SJCRH30 (cell line): ENCODE measurements at regions not wholly inside any gene's neighbourhood (a gene's known extent, or its start where the extent isn't known, plus 50 kb on each side); places are given as distances from the start of the nearest gene placed in this dataset.

Experiments used
- DNase-seq, 2 experiments: peaks; one replicate each; pipeline ENCODE4 v3.0.0-alpha.2; 2015 to 2020
- H3K27ac ChIP-seq: fragments of 250-450 bp; sonication (Bioruptor Pico); 2 replicates; pipeline ENCODE4 v1.5.1; 2020; ENCODE audit warnings: mild to moderate bottlenecking, moderate library complexity
- H3K27me3 ChIP-seq: fragments of 250-450 bp; sonication (Bioruptor Pico); 2 replicates; pipeline ENCODE4 v1.5.1; 2020; ENCODE audit warnings: mild to moderate bottlenecking, moderate library complexity
- H3K36me3 ChIP-seq: fragments of 250-450 bp; sonication (Bioruptor Pico); 2 replicates; pipeline ENCODE4 v1.5.1; 2020; ENCODE audit warnings: mild to moderate bottlenecking, moderate library complexity
- H3K4me1 ChIP-seq: fragments of 250-450 bp; sonication (Bioruptor Pico); 2 replicates; pipeline ENCODE4 v1.5.1; 2020; ENCODE audit warnings: mild to moderate bottlenecking, moderate library complexity
- H3K4me3 ChIP-seq: fragments of 250-450 bp; sonication (Bioruptor Pico); 2 replicates; pipeline ENCODE4 v1.5.1; 2020; ENCODE audit warnings: mild to moderate bottlenecking, moderate library complexity
- H3K9me3 ChIP-seq: fragments of 250-450 bp; sonication (Bioruptor Pico); replicated peaks from 2 replicates; pipeline ENCODE4 v1.5.1; 2020; ENCODE audit warnings: mild to moderate bottlenecking, moderate library complexity

DNA sequence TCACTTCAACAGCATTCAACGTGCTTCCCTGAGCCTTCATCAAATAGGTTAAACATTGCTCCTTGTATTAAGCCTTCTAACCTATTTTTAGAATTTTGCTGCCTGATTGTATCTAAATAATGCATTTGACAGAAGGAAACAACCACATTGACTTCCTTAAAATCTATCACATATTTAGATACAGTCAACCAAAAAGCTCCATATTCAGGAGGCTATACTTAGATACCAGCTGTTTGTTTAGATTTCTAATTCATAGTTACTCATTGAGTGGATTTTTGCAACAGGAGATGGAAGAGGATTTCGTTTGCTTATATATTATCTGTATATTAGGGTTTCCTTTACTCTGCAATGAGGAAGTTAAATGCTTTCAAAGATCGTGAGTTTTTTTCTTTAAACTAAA is 241.1 kb upstream of the PPP1R2C start:
- DNase-seq: no peak
- Histone ChIP-seq H3K9me3 (no peaks in the 10 kb centered on the region), H3K36me3 (no peaks in the 10 kb centered on the region), H3K27me3 (no peaks in the 10 kb centered on the region), H3K4me3 (no peak overlapping the region), H3K27ac (no peak overlapping the region), H3K4me1 (no peaks in the 10 kb centered on the region)

DNA sequence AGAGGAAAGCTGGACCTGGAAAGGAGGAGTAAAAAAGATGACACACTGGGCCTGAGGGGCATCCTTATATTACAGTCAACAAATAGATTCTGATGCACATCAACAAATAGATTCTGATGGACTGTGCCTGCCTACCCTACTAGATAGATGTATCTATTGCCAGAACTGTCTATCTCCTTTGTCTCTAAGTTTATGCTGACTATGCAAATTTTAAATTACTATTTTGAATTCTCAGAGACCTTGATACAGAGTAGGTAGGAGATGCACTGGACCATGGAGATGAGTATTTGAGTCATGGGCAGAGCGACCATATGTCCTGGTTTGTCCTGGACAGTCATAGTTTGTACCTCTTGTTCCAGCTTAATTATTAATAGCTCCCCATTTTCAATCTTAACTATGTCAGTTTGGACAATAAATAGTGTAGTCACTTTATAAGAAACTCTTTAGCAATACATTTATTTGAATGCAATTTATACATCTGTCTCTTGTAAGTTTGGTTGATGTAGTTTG is 247.9 kb upstream of the PPP1R2C start:
- DNase-seq: no peak
- H3K4me1 ChIP-seq: no peaks in the 10 kb centered on the region
- no peak overlapping the region for H3K27ac ChIP-seq
- H3K4me3 ChIP-seq: no peak overlapping the region
- no peaks in the 10 kb centered on the region for H3K9me3 ChIP-seq
- no peaks in the 10 kb centered on the region for H3K36me3 ChIP-seq
- H3K27me3 ChIP-seq: no peaks in the 10 kb centered on the region

DNA sequence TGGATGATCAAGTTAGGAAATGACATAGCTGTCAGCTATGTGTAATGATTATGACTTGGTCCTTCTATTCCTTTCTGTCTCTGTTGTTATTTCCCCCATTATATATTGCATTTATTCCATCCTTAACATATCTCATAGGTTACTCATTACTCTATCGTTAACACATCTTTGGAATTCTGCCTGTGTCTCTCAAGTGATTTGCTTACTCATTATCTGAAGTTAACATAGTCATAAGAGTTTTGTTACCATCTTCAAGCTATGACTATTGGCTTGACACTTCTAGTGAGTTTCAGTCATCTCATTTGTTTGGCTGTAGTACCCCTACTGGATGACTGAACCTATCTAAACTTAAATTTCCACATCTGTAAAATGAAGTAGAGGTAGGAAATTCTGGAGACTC is 286.1 kb upstream of the PPP1R2C start:
- H3K9me3 ChIP-seq: no peaks in the 10 kb centered on the region
- H3K4me1 ChIP-seq: peaks cover 4% of the 10 kb centered on the region; the same call in 1 of the 2 replicates
- H3K36me3 ChIP-seq: no peaks in the 10 kb centered on the region
- H3K27me3 ChIP-seq: no peaks in the 10 kb centered on the region
- no peak overlapping the region for H3K4me3 ChIP-seq
- H3K27ac ChIP-seq: no peak overlapping the region
- no peak for DNase-seq

DNA sequence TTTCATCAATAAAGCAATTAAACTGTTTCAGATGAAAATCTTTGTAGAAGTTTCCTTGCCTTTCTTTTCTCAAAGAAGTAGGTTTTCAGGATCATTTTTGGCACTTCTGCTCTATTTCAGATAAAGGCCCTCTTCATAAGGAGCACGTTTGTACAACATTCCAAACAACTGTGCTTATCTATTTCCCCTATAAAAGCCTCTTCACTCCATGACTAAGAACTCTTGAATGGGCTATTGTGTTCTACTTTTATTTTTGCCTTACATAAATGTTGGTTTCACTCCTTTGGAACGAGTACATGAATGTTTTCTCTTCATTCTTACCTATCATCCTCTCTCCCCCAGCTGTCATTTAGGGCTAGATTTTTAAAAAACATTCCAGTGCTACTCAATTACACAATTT is 288.0 kb upstream of the PPP1R2C start:
- no peak overlapping the region for H3K4me3 ChIP-seq
- H3K4me1 ChIP-seq: peaks cover 4% of the 10 kb centered on the region; the same call in 1 of the 2 replicates
- DNase-seq: peak in 1 of 2 experiments; percentile 30
- H3K36me3 ChIP-seq: no peaks in the 10 kb centered on the region
- peak overlapping the region; percentile 29 for H3K27ac ChIP-seq
- H3K27me3 ChIP-seq: no peaks in the 10 kb centered on the region
- H3K9me3 ChIP-seq: no peaks in the 10 kb centered on the region

DNA sequence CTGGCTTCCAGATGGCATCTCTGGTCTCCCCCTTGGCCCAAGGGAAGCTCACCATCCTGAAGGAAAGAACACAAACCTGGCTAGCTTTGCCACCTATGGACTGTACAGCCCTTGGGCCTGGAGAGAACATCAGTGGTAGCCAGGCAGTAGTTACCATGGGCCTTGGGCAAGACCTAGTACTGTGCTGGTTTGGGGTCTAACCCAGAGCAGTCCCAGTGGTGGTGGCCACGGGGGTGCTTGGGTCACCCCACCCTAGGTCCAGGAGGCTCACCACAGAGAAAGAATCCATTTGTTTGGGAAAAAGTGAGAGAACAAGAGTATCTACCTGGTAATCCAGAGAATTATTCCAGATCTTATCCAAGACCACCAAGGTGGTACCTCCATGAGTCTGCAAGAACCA is 290.7 kb upstream of the PPP1R2C start:
- Histone ChIP-seq H3K36me3 (no peaks in the 10 kb centered on the region), H3K27ac (no peak overlapping the region), H3K4me3 (no peak overlapping the region), H3K4me1 (peaks cover 4% of the 10 kb centered on the region; the same call in 1 of the 2 replicates), H3K27me3 (no peaks in the 10 kb centered on the region), H3K9me3 (no peaks in the 10 kb centered on the region)
- no peak for DNase-seq

DNA sequence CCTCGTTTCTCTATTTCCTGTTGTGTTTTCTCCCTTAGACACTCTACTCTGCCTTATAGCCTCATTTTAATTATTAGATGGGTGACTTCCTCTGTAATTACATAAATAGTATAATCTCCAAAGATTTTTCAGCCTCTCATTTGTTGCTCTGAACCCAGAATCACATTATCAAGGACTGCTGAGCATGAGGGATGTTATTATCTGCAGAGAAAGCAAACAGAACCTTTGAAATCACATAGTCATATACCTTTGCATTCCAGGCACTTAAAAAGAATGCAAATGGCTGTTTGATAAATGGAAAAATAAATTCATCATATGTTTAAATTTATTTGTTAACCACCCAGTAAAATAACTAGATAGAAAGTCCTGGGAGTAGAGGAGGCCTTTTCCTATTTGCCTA is 305.1 kb upstream of the PPP1R2C start:
- Histone ChIP-seq H3K27ac (no peak overlapping the region), H3K4me3 (no peak overlapping the region), H3K36me3 (no peaks in the 10 kb centered on the region), H3K9me3 (no peaks in the 10 kb centered on the region), H3K27me3 (no peaks in the 10 kb centered on the region), H3K4me1 (no peaks in the 10 kb centered on the region)
- no peak for DNase-seq

DNA sequence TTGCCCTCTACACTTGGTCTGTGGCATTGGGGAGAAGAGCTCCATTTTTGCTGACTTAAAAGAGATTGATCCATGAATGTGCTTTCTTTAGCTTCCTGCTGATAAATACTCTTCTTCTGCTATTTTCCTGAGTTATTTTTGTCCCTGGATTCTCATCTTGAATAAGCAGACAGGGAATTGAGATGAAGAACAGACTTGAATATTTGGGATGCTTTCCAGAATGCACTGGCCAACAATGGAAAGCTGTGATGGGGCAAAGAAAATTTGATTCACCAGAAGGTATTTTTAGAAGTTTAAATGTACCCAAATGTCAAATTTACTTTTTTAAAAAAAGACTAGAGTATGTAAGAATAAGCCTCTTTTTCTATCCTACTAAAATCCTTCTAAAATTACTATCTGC is 309.9 kb upstream of the PPP1R2C start:
- H3K9me3 ChIP-seq: no peaks in the 10 kb centered on the region
- H3K36me3 ChIP-seq: no peaks in the 10 kb centered on the region
- no peaks in the 10 kb centered on the region for H3K4me1 ChIP-seq
- no peak for DNase-seq
- H3K27me3 ChIP-seq: no peaks in the 10 kb centered on the region
- no peak overlapping the region for H3K4me3 ChIP-seq
- H3K27ac ChIP-seq: no peak overlapping the region

DNA sequence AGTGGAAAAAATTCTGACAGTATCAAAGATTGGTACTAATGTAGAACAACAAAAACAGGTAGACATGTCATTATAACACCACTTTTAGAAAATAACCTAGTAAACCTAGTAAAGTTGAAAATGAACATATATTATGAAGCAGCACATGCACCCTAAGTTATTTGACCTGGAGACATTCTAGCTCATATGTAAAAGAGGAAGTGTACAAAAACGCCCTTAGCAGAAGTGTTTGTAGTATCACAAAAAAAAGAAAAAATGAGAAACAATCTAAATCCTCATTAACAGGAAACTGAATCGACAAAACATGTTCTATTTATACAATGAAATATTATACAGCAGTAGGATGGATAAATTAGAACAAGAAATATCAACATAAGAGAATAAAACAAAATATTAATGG is 318.9 kb upstream of the PPP1R2C start:
- H3K4me3 ChIP-seq: no peak overlapping the region
- H3K4me1 ChIP-seq: no peaks in the 10 kb centered on the region
- no peak for DNase-seq
- H3K27ac ChIP-seq: no peak overlapping the region
- no peaks in the 10 kb centered on the region for H3K36me3 ChIP-seq
- no peaks in the 10 kb centered on the region for H3K9me3 ChIP-seq
- no peaks in the 10 kb centered on the region for H3K27me3 ChIP-seq

DNA sequence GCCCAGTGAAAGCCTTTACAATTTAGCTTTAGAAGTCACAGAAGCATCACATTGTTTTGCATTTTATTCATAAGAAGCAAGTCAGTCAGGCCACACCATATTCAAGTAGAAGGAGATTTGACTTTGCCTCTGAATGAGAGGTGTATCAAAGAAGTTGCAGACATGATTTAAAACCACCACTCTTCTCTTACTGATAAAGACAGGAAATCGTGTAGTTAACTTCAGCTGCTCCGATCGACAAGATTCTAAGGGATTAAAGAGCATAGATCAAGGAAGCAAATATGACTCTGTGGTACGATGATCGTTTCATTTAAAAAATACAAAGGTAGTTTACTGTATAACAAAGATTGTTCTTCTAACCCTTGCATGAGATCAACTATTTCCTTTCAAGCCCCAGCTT is 328.0 kb upstream of the PPP1R2C start:
- DNase-seq: no peak
- H3K27me3 ChIP-seq: no peaks in the 10 kb centered on the region
- H3K4me1 ChIP-seq: no peaks in the 10 kb centered on the region
- H3K36me3 ChIP-seq: no peaks in the 10 kb centered on the region
- no peak overlapping the region for H3K4me3 ChIP-seq
- no peaks in the 10 kb centered on the region for H3K9me3 ChIP-seq
- no peak overlapping the region for H3K27ac ChIP-seq

DNA sequence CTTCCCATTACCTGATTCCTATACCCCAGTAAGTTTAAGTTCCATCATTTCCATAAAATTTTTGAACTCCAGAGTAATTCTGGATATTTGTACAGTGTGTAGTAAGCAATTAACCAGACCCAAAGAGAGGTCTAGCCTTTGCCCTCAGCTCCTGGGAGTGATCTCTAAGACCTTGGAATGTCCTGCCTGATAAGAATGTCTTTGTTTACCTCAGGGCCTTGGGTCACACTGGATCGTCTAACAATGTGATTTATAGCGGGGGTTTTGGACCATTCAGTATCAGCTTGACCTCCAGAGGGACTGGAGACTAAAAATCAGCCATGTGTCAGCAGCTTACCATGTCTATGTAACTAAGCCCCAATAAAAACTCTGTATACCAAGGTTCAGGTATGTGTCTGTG is 330.9 kb upstream of the PPP1R2C start:
- no peaks in the 10 kb centered on the region for H3K9me3 ChIP-seq
- DNase-seq: no peak
- H3K4me1 ChIP-seq: no peaks in the 10 kb centered on the region
- no peaks in the 10 kb centered on the region for H3K27me3 ChIP-seq
- no peak overlapping the region for H3K27ac ChIP-seq
- no peaks in the 10 kb centered on the region for H3K36me3 ChIP-seq
- H3K4me3 ChIP-seq: no peak overlapping the region

DNA sequence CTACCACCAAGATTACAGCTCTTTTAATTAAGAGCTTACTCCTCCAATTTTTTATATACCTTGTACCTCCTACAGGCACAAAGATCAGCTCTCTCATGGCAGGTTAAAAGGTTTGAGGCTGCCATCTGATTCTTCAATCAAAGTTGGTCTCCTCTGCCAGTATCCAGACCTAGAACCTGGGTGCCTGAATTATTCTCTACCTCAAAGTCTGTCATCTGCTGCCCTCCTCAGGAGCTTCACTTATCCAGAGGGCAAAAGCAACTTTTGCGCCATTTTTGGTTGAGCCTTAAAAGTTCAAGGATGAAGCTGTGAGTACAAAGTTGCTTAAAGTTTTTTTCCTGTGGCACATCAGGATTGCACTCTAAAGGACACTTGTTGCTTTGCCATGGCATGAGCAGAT is 343.7 kb upstream of the PPP1R2C start:
- Histone ChIP-seq H3K27me3 (no peaks in the 10 kb centered on the region), H3K4me1 (no peaks in the 10 kb centered on the region), H3K9me3 (no peaks in the 10 kb centered on the region), H3K36me3 (no peaks in the 10 kb centered on the region), H3K27ac (no peak overlapping the region), H3K4me3 (no peak overlapping the region)
- no peak for DNase-seq

DNA sequence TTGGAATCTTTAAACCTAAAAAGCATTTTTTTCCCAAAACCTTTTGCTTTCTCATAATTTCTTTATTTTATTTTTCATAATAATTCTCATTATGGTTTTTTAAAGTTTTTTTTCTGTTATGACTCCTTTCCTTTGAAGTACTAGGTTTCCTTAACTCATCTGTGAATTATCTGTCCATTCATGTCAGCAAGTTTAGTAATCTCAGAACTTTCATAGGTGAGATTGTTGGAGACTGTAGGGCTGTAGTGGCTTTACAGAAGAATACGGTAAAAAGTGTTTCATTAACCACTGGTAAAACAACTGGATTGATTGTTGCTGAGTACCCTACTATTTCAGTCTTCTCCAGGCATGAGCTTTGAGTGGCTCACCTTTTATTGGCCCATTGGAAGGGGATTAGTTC is 361.7 kb upstream of the PPP1R2C start:
- no peaks in the 10 kb centered on the region for H3K9me3 ChIP-seq
- no peaks in the 10 kb centered on the region for H3K27me3 ChIP-seq
- H3K36me3 ChIP-seq: no peaks in the 10 kb centered on the region
- H3K27ac ChIP-seq: no peak overlapping the region
- no peaks in the 10 kb centered on the region for H3K4me1 ChIP-seq
- H3K4me3 ChIP-seq: no peak overlapping the region
- no peak for DNase-seq

DNA sequence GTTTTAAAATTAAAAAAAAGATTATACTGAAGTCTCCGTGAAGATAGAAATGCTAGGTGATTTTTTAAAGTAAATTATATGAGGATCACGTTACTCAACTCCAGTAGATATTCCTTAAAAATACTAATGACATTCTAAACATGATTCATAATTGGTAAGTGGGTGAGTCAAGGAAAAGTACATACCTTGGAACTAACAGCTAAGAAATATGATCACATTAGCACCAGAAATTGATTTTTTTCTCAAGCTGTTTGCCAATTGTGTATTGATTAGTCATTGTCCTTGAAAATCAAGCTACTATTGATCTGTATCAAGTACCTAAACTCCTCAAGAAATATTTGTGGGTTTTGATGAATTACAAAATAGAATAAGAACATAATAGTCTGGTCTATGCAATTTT is 362.6 kb upstream of the PPP1R2C start:
- Histone ChIP-seq H3K9me3 (no peaks in the 10 kb centered on the region), H3K36me3 (no peaks in the 10 kb centered on the region)

DNA sequence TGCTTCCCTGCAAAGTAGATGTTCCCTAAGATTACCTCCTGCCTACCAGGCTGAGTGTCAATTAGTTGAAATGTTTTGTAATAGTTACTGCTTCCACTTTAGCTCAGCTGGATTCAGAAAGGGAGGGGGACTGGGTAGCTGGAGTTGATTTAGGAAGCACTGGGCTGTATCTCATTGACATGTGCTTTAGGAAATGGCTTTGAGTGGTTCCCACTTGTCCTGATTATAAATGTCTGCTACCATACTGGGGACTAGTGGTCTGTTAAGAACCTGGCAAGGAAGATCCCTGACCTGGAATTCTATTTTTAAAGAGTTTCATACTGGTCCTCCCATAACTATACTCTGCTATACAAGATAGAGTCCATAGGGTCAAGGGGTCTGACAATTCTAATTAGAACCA is 363.9 kb upstream of the PPP1R2C start:
- Histone ChIP-seq H3K27me3 (no peaks in the 10 kb centered on the region), H3K36me3 (no peaks in the 10 kb centered on the region), H3K9me3 (no peaks in the 10 kb centered on the region), H3K27ac (no peak overlapping the region), H3K4me1 (no peaks in the 10 kb centered on the region), H3K4me3 (no peak overlapping the region)
- no peak for DNase-seq

More for the DNA sequence above, 362.6 kb upstream of the PPP1R2C start:
- Histone ChIP-seq H3K27me3 (no peaks in the 10 kb centered on the region), H3K4me1 (no peaks in the 10 kb centered on the region), H3K4me3 (no peak overlapping the region), H3K27ac (no peak overlapping the region)
- no peak for DNase-seq

DNA sequence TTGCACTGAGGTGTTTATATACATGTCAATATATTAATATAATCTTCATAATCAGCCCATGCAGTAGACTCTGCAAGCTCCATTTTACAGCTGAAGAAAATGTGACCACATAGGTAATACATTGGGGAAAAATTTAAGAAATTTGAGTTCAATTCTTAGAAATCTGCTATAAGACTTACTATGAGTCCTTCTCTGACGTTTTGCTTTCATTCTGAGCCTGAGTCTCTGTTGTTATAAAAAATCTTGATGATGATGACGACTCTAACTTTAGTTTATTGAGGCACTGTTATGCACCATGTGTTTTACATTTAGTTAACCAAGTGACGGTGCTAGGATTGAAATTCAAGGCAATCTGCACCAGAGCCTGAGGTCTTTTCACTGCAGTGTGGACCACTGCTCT is 370.3 kb upstream of the PPP1R2C start:
- no peaks in the 10 kb centered on the region for H3K9me3 ChIP-seq
- H3K36me3 ChIP-seq: no peaks in the 10 kb centered on the region
- H3K27me3 ChIP-seq: no peaks in the 10 kb centered on the region
- no peak for DNase-seq
- no peaks in the 10 kb centered on the region for H3K4me1 ChIP-seq
- no peak overlapping the region for H3K27ac ChIP-seq
- H3K4me3 ChIP-seq: no peak overlapping the region

DNA sequence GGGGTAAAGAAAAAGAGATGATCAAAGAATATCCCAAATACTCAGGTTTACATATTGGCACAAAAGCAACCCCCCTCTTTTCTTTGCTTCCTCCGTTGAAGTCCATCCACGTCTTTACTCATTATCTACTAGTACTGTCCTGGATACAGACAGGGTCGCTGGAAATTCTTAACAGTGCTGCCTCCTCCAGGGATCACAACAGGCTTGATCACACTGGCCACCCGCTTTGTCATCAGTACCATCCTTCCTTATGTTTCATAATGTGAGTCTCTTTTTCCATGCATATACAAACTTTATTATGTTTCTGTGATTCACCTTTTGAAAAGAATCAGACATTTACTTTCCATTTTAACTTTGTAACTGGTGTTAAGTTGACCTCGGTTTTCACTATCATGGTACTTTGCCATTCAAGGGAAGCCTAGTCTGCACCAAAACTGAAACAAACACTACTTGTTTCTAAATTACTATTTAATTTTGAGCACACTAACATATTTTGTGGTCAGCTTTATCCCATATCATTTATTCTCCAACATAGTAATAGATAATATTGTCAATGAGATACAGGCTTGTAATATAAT is 387.5 kb upstream of the PPP1R2C start:
- Histone ChIP-seq H3K4me3 (no peak overlapping the region), H3K4me1 (no peaks in the 10 kb centered on the region), H3K36me3 (no peaks in the 10 kb centered on the region), H3K27ac (no peak overlapping the region), H3K9me3 (no peaks in the 10 kb centered on the region), H3K27me3 (no peaks in the 10 kb centered on the region)
- DNase-seq: no peak
